CD4-positive, alpha-beta T cell treated with Interleukin-17A for 1 hour (primary cell): ENCODE measurements at regions not wholly inside any gene's neighbourhood (a gene's known extent, or its start where the extent isn't known, plus 50 kb on each side); places are given as distances from the start of the nearest gene placed in this dataset.

Experiments used
- DNase-seq: peaks from one replicate; pipeline ENCODE4 v3.0.0-alpha.2; 2020

- DNase-seq: no peak
Observed at GRCh38 chr4:152089584-152089983, 328.8 kb upstream of the GATB start.

- no peak for DNase-seq
Observed at GRCh38 chr4:152087335-152087734, 326.5 kb upstream of the GATB start.

- no peak for DNase-seq
Observed at GRCh38 chr4:152085657-152086056, 324.9 kb upstream of the GATB start.

- no peak for DNase-seq
Observed at GRCh38 chr4:152083338-152083737, 322.5 kb upstream of the GATB start.

GRCh38 chr4:152081024-152081423 lies 320.2 kb upstream of the GATB start:
- DNase-seq: no peak

GRCh38 chr4:152079543-152080293 lies 318.9 kb upstream of the GATB start:
- DNase-seq: peak; percentile 72

- DNase-seq: no peak
Observed at GRCh38 chr4:152079079-152079478, 318.3 kb upstream of the GATB start.

GRCh38 chr4:152077582-152077981 lies 316.8 kb upstream of the GATB start:
- DNase-seq: no peak

GRCh38 chr4:152075253-152075928 lies 314.6 kb upstream of the GATB start:
- DNase-seq: no peak

- DNase-seq: no peak
Observed at GRCh38 chr4:152074573-152074972, 313.8 kb upstream of the GATB start.

GRCh38 chr4:152074088-152074437 lies 313.3 kb upstream of the GATB start:
- no peak for DNase-seq

GRCh38 chr4:152073351-152074087 lies 312.7 kb upstream of the GATB start:
- no peak for DNase-seq

- DNase-seq: no peak
Observed at GRCh38 chr4:152072906-152073305, 312.1 kb upstream of the GATB start.

GRCh38 chr4:152072001-152072485 lies 311.2 kb upstream of the GATB start:
- DNase-seq: no peak

- no peak for DNase-seq
Observed at GRCh38 chr4:152070854-152071253, 310.0 kb upstream of the GATB start.

GRCh38 chr4:152068866-152069265 lies 308.1 kb upstream of the GATB start:
- DNase-seq: no peak

- DNase-seq: peak; percentile 23
Observed at GRCh38 chr4:152065545-152065944, 304.7 kb upstream of the GATB start.

GRCh38 chr4:152064753-152065152 lies 303.9 kb upstream of the GATB start:
- no peak for DNase-seq

GRCh38 chr4:152064282-152064681 lies 303.5 kb upstream of the GATB start:
- no peak for DNase-seq

GRCh38 chr4:152063621-152064240 lies 302.9 kb upstream of the GATB start:
- DNase-seq: peak; percentile 66

- DNase-seq: no peak
Observed at GRCh38 chr4:152062936-152063620, 302.3 kb upstream of the GATB start.

GRCh38 chr4:152054731-152055130 lies 293.9 kb upstream of the GATB start:
- DNase-seq: no peak
